HG02678 (cell line): ENCODE measurements at regions not wholly inside any gene's neighbourhood (a gene's known extent, or its start where the extent isn't known, plus 50 kb on each side); places are given as distances from the start of the nearest gene placed in this dataset.

Source experiments
- ATAC-seq: cut with Tn5 transposase; IDR thresholded peaks from one replicate; pipeline ENCODE4 v1.9.1; 2021; ENCODE audit warnings: mild to moderate bottlenecking, moderate library complexity; ENCODE audit not compliant: unreplicated experiment

GRCh38 chr17:73802314-73802713 lies 158.1 kb upstream of the SDK2 start:
- no peak for ATAC-seq

- no peak for ATAC-seq
Observed at GRCh38 chr17:73802871-73803270, 158.6 kb upstream of the SDK2 start.

GRCh38 chr17:73803964-73804435 lies 159.8 kb upstream of the SDK2 start:
- ATAC-seq, result no peak

GRCh38 chr17:73806768-73807167 lies 162.5 kb upstream of the SDK2 start:
- no peak for ATAC-seq

- ATAC-seq, result no peak
Observed at GRCh38 chr17:73813201-73813600, 169.0 kb upstream of the SDK2 start.

GRCh38 chr17:73814075-73814474 lies 169.8 kb upstream of the SDK2 start:
- ATAC-seq, result no peak

GRCh38 chr17:73815474-73815873 lies 171.2 kb upstream of the SDK2 start:
- no peak for ATAC-seq

- ATAC-seq, result no peak
Observed at GRCh38 chr17:73819440-73820395, 175.5 kb upstream of the SDK2 start.

GRCh38 chr17:73820686-73821448 lies 176.6 kb upstream of the SDK2 start:
- no peak for ATAC-seq

- no peak for ATAC-seq
Observed at GRCh38 chr17:73821665-73822064, 177.4 kb upstream of the SDK2 start.

- ATAC-seq, result no peak
Observed at GRCh38 chr17:73822371-73822770, 178.1 kb upstream of the SDK2 start.

- ATAC-seq, result no peak
Observed at GRCh38 chr17:73823684-73824083, 179.4 kb upstream of the SDK2 start.

GRCh38 chr17:73824321-73824720 lies 180.1 kb upstream of the SDK2 start:
- no peak for ATAC-seq

GRCh38 chr17:73826181-73826871 lies 182.1 kb upstream of the SDK2 start:
- ATAC-seq, result no peak

- ATAC-seq, result no peak
Observed at GRCh38 chr17:73826872-73827228, 182.6 kb upstream of the SDK2 start.

- no peak for ATAC-seq
Observed at GRCh38 chr17:73827627-73828291, 183.5 kb upstream of the SDK2 start.

- no peak for ATAC-seq
Observed at GRCh38 chr17:73829676-73830280, 185.5 kb upstream of the SDK2 start.

GRCh38 chr17:73831699-73832098 lies 187.5 kb upstream of the SDK2 start:
- no peak for ATAC-seq

- no peak for ATAC-seq
Observed at GRCh38 chr17:73833775-73834488, 189.7 kb upstream of the SDK2 start.
